HUES6 (cell line): ENCODE measurements at regions not wholly inside any gene's neighbourhood (a gene's known extent, or its start where the extent isn't known, plus 50 kb on each side); places are given as distances from the start of the nearest gene placed in this dataset.
"Not testable (repeated sequence)": the region's sequence is repeated elsewhere in the genome, so short reads cannot be mapped to it uniquely, and the experiment has no call there.

Experiments
- H3K27ac ChIP-seq: 2 replicates; pipeline ENCODE4 v1.7.0; 2013; ENCODE audit warnings: low read depth, mild to moderate bottlenecking, low read length, inconsistent platforms
- H3K27me3 ChIP-seq: 2 replicates; pipeline ENCODE4 v1.6.1; 2013; ENCODE audit warnings: low read length; ENCODE audit not compliant: control insufficient read depth, insufficient read depth
- H3K36me3 ChIP-seq: 2 replicates; pipeline ENCODE4 v1.6.1; 2013; ENCODE audit warnings: low read length; ENCODE audit not compliant: control insufficient read depth, insufficient read depth
- H3K4me1 ChIP-seq: 2 replicates; pipeline ENCODE4 v1.6.1; 2013; ENCODE audit warnings: low read length; ENCODE audit not compliant: control insufficient read depth, insufficient read depth
- H3K4me3 ChIP-seq: 2 replicates; pipeline ENCODE4 v1.5.1; 2013; ENCODE audit warnings: low read depth, low read length
- H3K9ac ChIP-seq: one replicate; pipeline ENCODE4 v1.6.1; 2013; ENCODE audit warnings: mild to moderate bottlenecking, low read length
- H3K9me3 ChIP-seq: 2 replicates; pipeline ENCODE4 v1.6.1; 2013; ENCODE audit warnings: low read depth, low read length; ENCODE audit not compliant: control insufficient read depth, insufficient read depth

DNA sequence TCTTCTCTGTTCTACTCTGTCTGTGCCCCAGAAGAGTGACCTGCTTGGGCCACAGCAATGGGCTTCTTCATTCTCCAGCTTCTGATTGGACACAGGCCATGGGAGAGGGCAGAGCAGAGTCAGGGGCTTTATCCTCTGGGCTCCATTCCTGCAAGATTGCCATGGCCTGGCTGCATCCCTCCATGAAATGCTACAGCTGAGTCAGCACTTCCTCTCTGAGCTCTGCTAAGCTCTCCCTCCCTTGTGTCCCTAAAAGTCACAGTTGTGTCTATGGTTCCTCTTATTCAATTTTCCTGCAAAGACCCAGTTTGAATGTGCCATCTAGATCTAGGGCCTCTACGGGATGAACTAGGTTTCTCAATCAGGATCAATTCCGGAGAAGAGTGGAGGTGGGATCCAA is 903.8 kb downstream of the TYW1 start:
- H3K36me3 ChIP-seq: no peaks in the 10 kb centered on the region
- H3K9me3 ChIP-seq: 0 out of 2 replicates have a peak, but pooled peaks cover 3% of the 10 kb centered on the region
- H3K4me3 ChIP-seq: no peak overlapping the region
- no peaks in the 10 kb centered on the region for H3K27me3 ChIP-seq
- no peak overlapping the region for H3K27ac ChIP-seq
- H3K4me1 ChIP-seq: no peaks in the 10 kb centered on the region
- no peak overlapping the region for H3K9ac ChIP-seq

DNA sequence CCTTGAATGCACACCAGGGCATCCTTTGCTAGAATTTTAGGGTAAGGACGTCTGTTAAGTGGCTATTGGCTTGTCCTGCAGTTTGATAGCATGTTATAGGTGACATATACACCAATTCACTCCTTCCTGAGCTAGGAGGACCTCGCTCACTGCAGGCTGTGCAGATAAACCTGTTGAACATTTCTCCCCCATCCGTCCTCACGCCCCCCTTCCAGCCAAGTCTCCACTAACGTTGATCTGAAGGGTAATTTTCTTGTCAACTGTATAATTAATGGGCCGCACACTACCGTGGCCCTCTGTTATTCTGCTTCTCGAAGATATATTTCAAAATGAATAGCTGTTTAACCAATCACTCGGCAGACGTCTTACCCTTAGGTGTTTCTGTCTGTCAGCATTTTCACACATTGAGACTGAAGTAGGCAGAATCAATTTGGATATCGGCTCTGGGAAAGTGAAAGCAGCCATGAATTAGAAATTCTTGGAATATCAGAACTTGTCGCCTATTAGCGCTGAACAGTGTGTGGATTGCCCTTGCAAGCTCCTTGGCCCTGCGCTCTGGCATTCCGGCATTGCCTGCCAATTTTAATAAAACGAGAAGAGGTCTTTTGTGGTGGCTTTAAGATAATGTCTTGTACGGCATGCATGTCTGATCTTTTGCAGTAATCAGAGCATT is 905.3 kb downstream of the TYW1 start:
- H3K9ac ChIP-seq: no peak overlapping the region
- H3K36me3 ChIP-seq: no peaks in the 10 kb centered on the region
- H3K9me3 ChIP-seq: 0 out of 2 replicates have a peak, but pooled peaks cover 3% of the 10 kb centered on the region
- H3K27ac ChIP-seq: no peak overlapping the region
- H3K27me3 ChIP-seq: no peaks in the 10 kb centered on the region
- H3K4me3 ChIP-seq: no peak overlapping the region
- no peaks in the 10 kb centered on the region for H3K4me1 ChIP-seq

DNA sequence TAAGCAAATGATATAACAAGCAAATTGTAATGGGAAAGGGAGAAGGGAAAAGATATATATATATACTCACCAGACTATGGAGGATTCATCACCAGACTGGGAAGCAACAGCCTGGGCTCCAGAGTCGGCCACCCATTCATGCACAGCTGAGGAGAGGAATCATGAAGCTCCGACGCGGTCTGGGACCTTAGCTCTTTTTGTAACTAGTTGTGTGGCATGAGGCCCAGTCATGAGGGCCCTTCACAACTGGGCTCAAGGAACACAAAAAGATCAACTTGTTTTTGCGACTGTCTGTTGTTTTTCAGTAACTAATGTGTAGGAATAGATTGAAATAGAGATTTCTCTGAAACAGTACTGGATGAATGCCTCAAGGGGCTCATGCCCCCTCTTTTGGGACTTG is 911.2 kb downstream of the TYW1 start:
- Histone ChIP-seq H3K9me3 (0 out of 2 replicates have a peak, but pooled peaks cover 3% of the 10 kb centered on the region), H3K4me3 (no peak overlapping the region), H3K9ac (no peak overlapping the region)

DNA sequence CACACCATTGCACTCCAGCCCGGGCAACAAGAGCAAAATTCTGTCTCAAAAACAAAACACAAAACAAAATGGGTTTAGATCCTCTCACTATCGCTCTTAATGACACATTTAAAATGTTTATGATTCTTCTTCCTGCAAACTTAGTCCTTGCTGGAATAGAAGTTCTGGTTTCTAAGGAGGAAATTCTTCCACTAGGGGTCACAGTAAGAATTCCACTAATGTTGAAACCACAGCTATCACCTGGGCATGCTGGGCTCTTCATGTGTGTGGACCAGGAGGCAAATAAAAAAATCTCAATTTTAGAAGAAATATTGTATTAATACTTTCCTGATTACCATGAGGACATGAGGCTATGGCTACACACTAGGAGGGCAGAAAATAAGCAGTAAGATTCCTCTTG is 915.8 kb downstream of the TYW1 start:
- H3K27me3 ChIP-seq: no peaks in the 10 kb centered on the region
- H3K4me3 ChIP-seq: no peak overlapping the region
- H3K4me1 ChIP-seq: peaks cover 6% of the 10 kb centered on the region
- H3K36me3 ChIP-seq: no peaks in the 10 kb centered on the region
- no peak overlapping the region for H3K27ac ChIP-seq
- no peak overlapping the region for H3K9ac ChIP-seq
- no peaks in the 10 kb centered on the region for H3K9me3 ChIP-seq

More for the DNA sequence above, 911.2 kb downstream of the TYW1 start:
- H3K27me3 ChIP-seq: no peaks in the 10 kb centered on the region
- H3K4me1 ChIP-seq: no peaks in the 10 kb centered on the region
- no peaks in the 10 kb centered on the region for H3K36me3 ChIP-seq
- H3K27ac ChIP-seq: no peak overlapping the region

DNA sequence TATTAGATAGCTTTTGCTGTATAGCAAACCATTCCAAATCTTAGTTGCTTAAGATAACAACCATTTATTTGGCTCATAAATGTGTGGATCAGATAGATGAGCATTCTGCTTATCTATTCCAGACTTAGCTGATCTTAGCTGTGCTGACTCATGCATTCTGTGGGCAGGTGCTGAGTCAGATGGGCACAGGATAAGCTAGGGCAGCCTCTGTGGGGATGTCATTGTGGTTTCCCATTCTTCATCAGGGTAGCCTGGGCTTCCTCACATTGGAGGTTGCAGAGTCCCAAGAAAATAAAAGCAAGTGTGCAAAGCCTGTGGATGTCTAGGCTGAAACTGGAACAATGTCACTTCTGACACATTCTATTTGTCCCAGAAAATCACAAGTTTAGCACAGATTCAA is 917.0 kb downstream of the TYW1 start:
- Histone ChIP-seq H3K4me1 (peaks cover 6% of the 10 kb centered on the region), H3K27me3 (no peaks in the 10 kb centered on the region), H3K9me3 (peaks cover 7% of the 10 kb centered on the region)

DNA sequence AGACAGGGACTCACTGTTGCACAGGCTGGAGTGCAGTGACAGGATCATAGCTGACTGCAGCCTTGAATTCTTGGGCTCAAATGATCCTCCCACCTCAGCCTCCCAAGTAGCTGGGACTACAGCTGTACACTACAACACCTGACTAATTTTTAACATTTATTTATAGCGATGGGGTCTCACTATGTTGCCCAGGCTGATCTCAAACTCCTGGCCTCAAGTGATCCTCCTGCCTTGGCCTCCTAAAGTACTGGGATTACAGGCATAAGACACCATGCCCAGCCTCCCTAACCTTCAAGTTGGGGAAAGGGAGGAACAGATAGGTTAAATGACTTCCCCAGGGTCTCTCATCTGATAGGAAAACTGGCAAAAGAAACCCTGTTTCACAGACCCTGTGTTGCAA is 919.5 kb downstream of the TYW1 start:
- not testable (repeated sequence) for H3K27me3 ChIP-seq, H3K4me1 ChIP-seq, H3K9ac ChIP-seq, H3K4me3 ChIP-seq, H3K27ac ChIP-seq, H3K36me3 ChIP-seq
- H3K9me3 ChIP-seq: peaks cover 13% of the 10 kb centered on the region

More for the DNA sequence above, 917.0 kb downstream of the TYW1 start:
- Histone ChIP-seq H3K36me3 (no peaks in the 10 kb centered on the region), H3K27ac (no peak overlapping the region), H3K9ac (no peak overlapping the region), H3K4me3 (no peak overlapping the region)

DNA sequence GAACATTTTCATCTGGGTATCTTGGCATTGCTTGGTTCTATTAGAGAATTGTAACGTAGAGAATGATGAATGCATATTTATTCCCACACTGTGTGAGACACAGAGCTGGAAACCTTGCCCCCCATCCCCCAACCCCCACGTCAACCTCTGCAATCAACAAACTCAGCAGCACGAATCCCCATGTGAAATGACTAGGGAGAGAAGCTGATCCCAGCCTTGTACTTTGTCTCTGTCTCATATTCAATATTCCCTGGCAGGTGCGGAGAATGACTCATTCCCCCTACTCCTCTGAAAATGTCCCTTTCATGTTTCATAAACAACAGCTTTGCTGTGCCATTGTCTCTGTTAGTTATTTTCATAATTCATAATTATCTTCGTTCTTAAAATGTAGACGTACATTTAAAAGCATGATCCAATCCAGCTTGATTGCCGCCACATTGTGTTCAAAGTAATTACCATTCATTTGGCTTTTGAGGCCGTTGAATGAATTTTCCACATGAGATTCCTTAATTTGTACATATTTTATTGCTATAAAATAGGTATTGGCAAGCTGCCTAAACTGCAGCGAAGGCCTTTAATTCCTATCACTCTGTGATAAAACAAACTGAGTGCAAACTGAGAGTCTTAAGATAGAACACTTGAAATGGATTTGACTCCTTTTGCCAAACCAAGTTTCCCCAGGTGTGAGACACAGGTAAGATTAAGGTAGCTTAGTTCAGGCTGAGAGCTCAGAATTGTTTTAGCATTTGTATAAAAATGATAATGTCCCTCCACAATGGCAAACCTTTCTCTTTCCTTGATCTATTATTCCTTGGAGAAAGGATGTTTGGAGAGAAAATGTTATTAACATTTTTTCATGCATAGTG is 920.2 kb downstream of the TYW1 start:
- H3K4me3 ChIP-seq: no peak overlapping the region
- H3K27ac ChIP-seq: peak overlapping the region; percentile 13; the same call in 1 of the 2 replicates
- no peaks in the 10 kb centered on the region for H3K27me3 ChIP-seq
- no peak overlapping the region for H3K9ac ChIP-seq
- H3K4me1 ChIP-seq: peaks cover 6% of the 10 kb centered on the region
- H3K36me3 ChIP-seq: no peaks in the 10 kb centered on the region
- peaks cover 13% of the 10 kb centered on the region for H3K9me3 ChIP-seq

DNA sequence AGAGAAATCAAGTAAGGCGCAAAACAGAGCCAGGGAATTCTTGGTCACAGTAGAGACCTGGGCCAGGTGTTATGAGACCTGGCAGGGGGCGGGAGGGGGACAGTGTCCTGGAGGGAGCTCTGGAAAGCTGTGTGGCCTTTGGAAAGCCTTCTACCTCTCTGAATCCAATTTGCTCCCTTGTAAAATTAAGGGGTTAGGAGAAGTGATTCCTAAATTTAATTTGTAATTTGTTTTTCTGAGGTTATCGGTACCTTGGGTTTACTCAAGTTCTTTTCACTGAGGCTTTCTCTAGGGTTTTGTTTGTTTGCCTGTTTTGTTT is 920.8 kb downstream of the TYW1 start:
- H3K27me3 ChIP-seq: no peaks in the 10 kb centered on the region
- H3K9me3 ChIP-seq: peaks cover 13% of the 10 kb centered on the region
- no peak overlapping the region for H3K4me3 ChIP-seq
- H3K27ac ChIP-seq: no peak overlapping the region
- H3K4me1 ChIP-seq: peaks cover 6% of the 10 kb centered on the region
- no peak overlapping the region for H3K9ac ChIP-seq
- no peaks in the 10 kb centered on the region for H3K36me3 ChIP-seq

DNA sequence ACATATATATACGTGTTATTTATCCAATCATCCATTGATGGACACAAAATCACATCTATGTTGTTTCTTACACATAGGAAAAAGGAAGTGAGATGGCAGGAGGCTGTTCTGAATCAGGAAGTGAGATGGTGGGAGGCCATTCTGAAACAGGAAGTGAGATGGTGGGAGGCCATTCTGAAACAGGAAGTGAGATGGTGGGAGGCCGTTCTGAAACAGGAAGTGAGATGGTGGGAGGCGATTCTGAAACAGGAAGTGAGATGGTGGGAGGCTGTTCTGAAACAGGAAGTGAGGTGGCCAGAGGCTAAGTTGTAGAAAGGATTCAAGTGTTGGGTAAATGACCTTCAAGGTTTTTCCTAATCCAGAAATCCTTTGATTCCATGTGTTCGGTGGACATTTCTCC is 921.5 kb downstream of the TYW1 start:
- Histone ChIP-seq H3K36me3 (no peaks in the 10 kb centered on the region), H3K9me3 (peaks cover 16% of the 10 kb centered on the region), H3K9ac (no peak overlapping the region), H3K4me1 (peaks cover 6% of the 10 kb centered on the region), H3K27me3 (no peaks in the 10 kb centered on the region), H3K4me3 (no peak overlapping the region), H3K27ac (no peak overlapping the region)

DNA sequence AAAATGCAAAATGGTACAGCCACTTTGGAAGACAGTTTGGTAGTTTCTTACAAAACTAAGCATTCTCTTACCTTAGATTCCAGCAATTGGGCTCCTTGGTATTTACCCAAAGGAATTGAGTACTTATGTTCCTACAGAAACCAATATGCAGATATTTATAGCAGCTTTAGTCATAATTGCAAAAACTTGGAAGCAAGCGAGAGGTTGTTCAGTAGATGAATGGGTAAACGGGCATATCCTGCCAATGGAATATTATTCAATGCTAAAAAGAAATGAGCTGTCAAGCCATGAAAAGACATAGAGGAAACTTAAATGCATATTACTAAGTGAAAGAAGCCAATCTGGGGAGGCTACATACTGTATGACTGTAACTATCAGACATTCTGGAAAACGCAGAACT is 926.7 kb downstream of the TYW1 start:
- no peak overlapping the region for H3K27ac ChIP-seq
- H3K4me1 ChIP-seq: no peaks in the 10 kb centered on the region
- H3K9me3 ChIP-seq: peaks cover 12% of the 10 kb centered on the region
- H3K27me3 ChIP-seq: no peaks in the 10 kb centered on the region
- H3K36me3 ChIP-seq: no peaks in the 10 kb centered on the region
- H3K4me3 ChIP-seq: no peak overlapping the region
- no peak overlapping the region for H3K9ac ChIP-seq

DNA sequence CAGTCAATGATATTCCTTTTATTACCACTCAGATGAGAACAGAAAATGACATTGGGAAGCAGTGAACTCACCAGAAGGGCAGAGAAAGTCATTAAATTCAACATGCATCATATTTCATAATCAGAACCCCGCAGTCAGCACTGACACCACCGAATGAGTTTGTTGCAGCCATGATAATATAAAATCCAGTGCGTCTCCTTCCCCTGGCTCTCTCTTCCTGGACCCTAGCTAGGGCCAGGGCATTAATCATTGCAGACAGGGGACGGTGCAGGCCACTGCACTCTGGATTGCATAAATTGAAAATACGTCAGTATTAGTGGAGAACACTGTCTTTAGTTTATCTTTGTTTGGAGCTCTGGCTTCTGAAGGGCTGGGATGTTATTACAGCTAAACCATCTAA is 931.5 kb downstream of the TYW1 start:
- Histone ChIP-seq H3K36me3 (no peaks in the 10 kb centered on the region), H3K9ac (no peak overlapping the region)

More for the DNA sequence above, 931.5 kb downstream of the TYW1 start:
- Histone ChIP-seq H3K4me3 (no peak overlapping the region), H3K27ac (no peak overlapping the region), H3K9me3 (peaks cover under 1% of the 10 kb centered on the region; the same call in 1 of the 2 replicates), H3K27me3 (no peaks in the 10 kb centered on the region), H3K4me1 (no peaks in the 10 kb centered on the region)
